Pancreas (tissue), 10 donors: ENCODE measurements at regions not wholly inside any gene's neighbourhood (a gene's known extent, or its start where the extent isn't known, plus 50 kb on each side); places are given as distances from the start of the nearest gene placed in this dataset.

Source experiments
- ATAC-seq, 4 donors: fragments of 200-7000 bp; cut with Tn5 transposase; one replicate each; pipeline versions ENCODE4 v1.8.0 to v1.9.1; 2020; ENCODE audit warnings: mild to moderate bottlenecking in 4 of 4, moderate library complexity in 4 of 4
- DNase-seq, 6 donors: peaks; one replicate each; pipeline ENCODE4 v3.0.0-alpha.2; 2020
- FAIRE-seq: peaks from 2 replicates; lab custom pipeline; 2012; peaks lifted over from hg19 to GRCh38; lab: Jason Lieb, UNC
- H3K27ac ChIP-seq, 4 donors: fragments of 200-600 bp; sonication (generic); 1 replicate in 3 of 4; 2 replicates in 1 of 4; pipeline versions ENCODE4 v1.5.0 to v1.8.0; 2020
- H3K27me3 ChIP-seq, 4 donors: fragments of 200-600 bp; one replicate each; pipeline ENCODE4 v1.8.0; 2021
- H3K36me3 ChIP-seq, 3 donors: fragments of 200-600 bp; sonication (generic) in 1 of 3; one replicate each; pipeline versions ENCODE4 v1.5.0 to v1.8.0; 2020 to 2021
- H3K4me1 ChIP-seq, 3 donors: fragments of 200-600 bp; one replicate each; pipeline ENCODE4 v1.8.0; 2021
- H3K4me3 ChIP-seq, 4 donors: fragments of 200-600 bp; sonication (generic) in 2 of 4; one replicate each; pipeline versions ENCODE4 v1.5.0 to v1.8.0; 2020 to 2021
- H3K9me3 ChIP-seq, 4 donors: fragments of 200-600 bp; one replicate each; pipeline ENCODE4 v1.8.0; 2021
- CTCF ChIP-seq, 4 donors: fragments of 200-600 bp; sonication (generic) in 3 of 4; IDR thresholded peaks; one replicate each; pipeline versions ENCODE4 v1.5.0 to v1.8.0; 2021; ENCODE audit warnings: antibody characterized with exemption in 4 of 4
- WGBS, 2 donors: extraction: QIAGEN DNeasy Blood & Tissue Kit; methylation state at CpG; one replicate each; pipeline ENCODE4 v1.1.7; 2013; 5-methylcytosine and 5-hydroxymethylcytosine counted together
- intact Hi-C, 3 donors: fragments of 100-400 bp; cut with DNase I; formaldehyde crosslinking; loops; one replicate each; pipeline versions ENCODE4 v1.11.1 to v1.14.2; 2022
- donor health status: healthy with polysubstance abuse.
- donor health status: DM: no; HTN: no; CAD: no; lungs with moderate emphysema.
- donor health status: DM: no; HTN: no; CAD: no.
- donor health status: control.
- donor health status: control.
- donor health status: Bipolar disorder and iron deficiency.
- donor health status: DM: yes; HTN: yes; CAD: no.
- donor health status: DM: no; HTN: no; CAD: no.
- donor health status: DM: no; HTN: no; CAD: no.
- donor health status: DM: yes; HTN: yes; CAD: no.

GRCh38 chr15:53447742-53448141 lies 311.7 kb downstream of the WDR72 start:
- no peak for TF ChIP-seq CTCF (IDR thresholded peaks at IDR 0.05)
- Histone ChIP-seq H3K4me1 (peaks cover 35 to 55% (median 46%) of the 10 kb centered on the region in 3 donors), H3K27me3 (no peaks in the 10 kb centered on the region), H3K9me3 (no peaks in the 10 kb centered on the region), H3K36me3 (no peaks in the 10 kb centered on the region), H3K4me3 (no peak overlapping the region), H3K27ac (peak overlapping the region in 2 of 4 donors; percentile 76 to 78)
- FAIRE-seq (no peak), ATAC-seq (no peak), DNase-seq (no peak)
- intact Hi-C loops = no loop called here
- WGBS, 2 donors = 28 to 52% methylated on average over 1 of the region's 1 CpG

- TF ChIP-seq CTCF (IDR thresholded peaks at IDR 0.05) = no peak
- no peak for FAIRE-seq
- H3K36me3 ChIP-seq = no peaks in the 10 kb centered on the region
- DNase-seq = no peak
- H3K4me3 ChIP-seq = no peak overlapping the region
- peaks cover 29 to 49% (median 39%) of the 10 kb centered on the region in 3 donors for H3K4me1 ChIP-seq
- WGBS, 2 donors = 27 to 28% methylated on average over 2 of the region's 2 CpGs
- no peaks in the 10 kb centered on the region for H3K9me3 ChIP-seq
- ATAC-seq = peak; percentile 29 to 59 (median 56)
- H3K27ac ChIP-seq = peak overlapping the region in 2 of 4 donors; percentile 76 to 78
- intact Hi-C loops = no loop called here
- no peaks in the 10 kb centered on the region for H3K27me3 ChIP-seq
Observed at GRCh38 chr15:53447053-53447574, 312.3 kb downstream of the WDR72 start.

GRCh38 chr15:53446376-53446775 lies 313.1 kb downstream of the WDR72 start:
- H3K27ac ChIP-seq = peak overlapping the region in 2 of 4 donors; percentile 76 to 78
- intact Hi-C loops = no loop called here

GRCh38 chr15:53445531-53445930 lies 313.9 kb downstream of the WDR72 start:
- no peaks in the 10 kb centered on the region for H3K36me3 ChIP-seq
- TF ChIP-seq CTCF (IDR thresholded peaks at IDR 0.05) = no peak
- DNase-seq (no peak), FAIRE-seq (no peak), ATAC-seq (no peak)
- H3K4me1 ChIP-seq = peaks cover 27 to 45% (median 33%) of the 10 kb centered on the region in 3 donors
- intact Hi-C loops = no loop called here
- H3K4me3 ChIP-seq = no peak overlapping the region
- no peaks in the 10 kb centered on the region for H3K9me3 ChIP-seq
- 91 to 94% methylated on average over 7 of the region's 7 CpGs for WGBS, 2 donors
- no peaks in the 10 kb centered on the region for H3K27me3 ChIP-seq
- no peak overlapping the region for H3K27ac ChIP-seq

More at GRCh38 chr15:53446376-53446775, 313.1 kb downstream of the WDR72 start:
- ATAC-seq (peak in 2 of 4 donors; percentile 29 to 34), DNase-seq (peak in 5 of 6 donors; percentile 20 to 59 (median 30)), FAIRE-seq (no peak)
- TF ChIP-seq CTCF (IDR thresholded peaks at IDR 0.05) = no peak
- 0 to 6% methylated on average over 1 of the region's 1 CpG for WGBS, 2 donors
- H3K9me3 ChIP-seq = no peaks in the 10 kb centered on the region
- H3K27me3 ChIP-seq = no peaks in the 10 kb centered on the region
- no peak overlapping the region for H3K4me3 ChIP-seq
- no peaks in the 10 kb centered on the region for H3K36me3 ChIP-seq
- peaks cover 27 to 45% (median 35%) of the 10 kb centered on the region in 3 donors for H3K4me1 ChIP-seq
